K562 (cell line): ENCODE measurements at regions not wholly inside any gene's neighbourhood (a gene's known extent, or its start where the extent isn't known, plus 50 kb on each side); places are given as distances from the start of the nearest gene placed in this dataset.

ENCODE experiments used
- CREM ChIP-seq: IDR thresholded peaks from 2 replicates; pipeline ENCODE4 v1.6.1; 2014; ENCODE audit warnings: antibody characterized with exemption, low read depth
- DACH1 ChIP-seq: fragments of 450-650 bp; IDR thresholded peaks from 2 replicates; pipeline ENCODE4 v1.6.1; 2018; ENCODE audit not compliant: partially characterized antibody
- FOXA3 ChIP-seq, 2 experiments: fragments of 450-650 bp in 1 of 2; sonication (generic) in 1 of 2; formaldehyde crosslinking; IDR thresholded peaks in 1 of 2; conservative IDR thresholded peaks in 1 of 2; 2 replicates each; pipeline versions ENCODE4 v1.4.0 to v1.8.0; 2020 to 2022; ENCODE audit warnings: mild to moderate bottlenecking in 2 of 2, missing genetic modification reagents in 1 of 2
- FOXJ2 ChIP-seq: fragments of 200-800 bp; sonication (Bioruptor generic); IDR thresholded peaks from 2 replicates; pipeline ENCODE4 v1.6.1; 2016; ENCODE audit warnings: missing genetic modification characterization, missing compliant biosample characterization
- HLTF ChIP-seq: fragments of 450-650 bp; IDR thresholded peaks from 2 replicates; pipeline ENCODE4 v1.6.1; 2016
- MCM2 ChIP-seq: fragments of 450-650 bp; IDR thresholded peaks from 2 replicates; pipeline ENCODE4 v1.6.1; 2017; ENCODE audit warnings: low read depth, mild to moderate bottlenecking
- MTF1 ChIP-seq: fragments of 250-450 bp; sonication (Bioruptor Pico); IDR thresholded peaks from 2 replicates; pipeline ENCODE4 v1.9.0; 2021; ENCODE audit warnings: moderate library complexity, mild to moderate bottlenecking, inconsistent platforms, borderline replicate concordance
- POLR2AphosphoS5 ChIP-seq: IDR thresholded peaks from 2 replicates; pipeline ENCODE4 v1.6.1; 2011; ENCODE audit warnings: mild to moderate bottlenecking, low read depth, low read length, moderate library complexity; ENCODE audit not compliant: control insufficient read depth, insufficient read depth
- TEAD1 ChIP-seq, 2 experiments: fragments of 450-650 bp in 1 of 2; sonication (generic) in 1 of 2; formaldehyde crosslinking; IDR thresholded peaks; 2 replicates each; pipeline versions ENCODE4 v1.4.0 to v1.8.0; 2020 to 2022; ENCODE audit warnings: mild to moderate bottlenecking in 2 of 2, missing genetic modification reagents in 1 of 2
- TEAD4 ChIP-seq, 2 experiments: sonication (generic) in 1 of 2; formaldehyde crosslinking in 1 of 2; IDR thresholded peaks; 2 replicates each; pipeline versions ENCODE4 v1.6.1 to v1.8.0; 2012 to 2022; ENCODE audit warnings: borderline replicate concordance in 1 of 2, inconsistent platforms in 1 of 2, low read length in 1 of 2, mild to moderate bottlenecking in 1 of 2, missing genetic modification reagents in 1 of 2
- ZKSCAN3 ChIP-seq: fragments of 250-450 bp; sonication (Bioruptor Pico); IDR thresholded peaks from 2 replicates; pipeline ENCODE4 v1.4.0; 2020
- ZNF586 ChIP-seq: fragments of 450-650 bp; formaldehyde crosslinking; conservative IDR thresholded peaks from 2 replicates; pipeline ENCODE4 v1.4.0; 2020; ENCODE audit warnings: mild to moderate bottlenecking, moderate library complexity
- ZNF589 ChIP-seq: fragments of 200-800 bp; sonication (Bioruptor generic); IDR thresholded peaks from 2 replicates; pipeline ENCODE4 v1.6.1; 2016; ENCODE audit warnings: low read depth, missing genetic modification characterization, missing compliant biosample characterization
- ZNF695 ChIP-seq: fragments of 450-650 bp; formaldehyde crosslinking; IDR thresholded peaks from 2 replicates; pipeline ENCODE4 v1.4.0; 2020; ENCODE audit warnings: mild to moderate bottlenecking, moderate library complexity
- TF ChIP-seq, protein P1 (sequence below): fragments of 200-800 bp; sonication (Bioruptor generic); IDR thresholded peaks from 2 replicates; pipeline ENCODE4 v1.6.1; 2017; ENCODE audit warnings: missing genetic modification characterization, missing compliant biosample characterization
- TF ChIP-seq, protein P2 (sequence below): fragments of 250-450 bp; sonication (Bioruptor Pico); IDR thresholded peaks from 2 replicates; pipeline ENCODE4 v1.8.0; 2021; ENCODE audit warnings: moderate library complexity, mild to moderate bottlenecking, inconsistent platforms
- TF ChIP-seq, protein P3 (sequence below): fragments of 450-650 bp; formaldehyde crosslinking; IDR thresholded peaks from 2 replicates; pipeline ENCODE4 v1.4.0; 2020; ENCODE audit warnings: mild to moderate bottlenecking, moderate library complexity
- TF ChIP-seq, protein P4 (sequence below): fragments of 250-450 bp; sonication (Bioruptor Pico); IDR thresholded peaks from 2 replicates; pipeline ENCODE4 v1.5.0; 2021; ENCODE audit warnings: mild to moderate bottlenecking, moderate library complexity

DNA sequence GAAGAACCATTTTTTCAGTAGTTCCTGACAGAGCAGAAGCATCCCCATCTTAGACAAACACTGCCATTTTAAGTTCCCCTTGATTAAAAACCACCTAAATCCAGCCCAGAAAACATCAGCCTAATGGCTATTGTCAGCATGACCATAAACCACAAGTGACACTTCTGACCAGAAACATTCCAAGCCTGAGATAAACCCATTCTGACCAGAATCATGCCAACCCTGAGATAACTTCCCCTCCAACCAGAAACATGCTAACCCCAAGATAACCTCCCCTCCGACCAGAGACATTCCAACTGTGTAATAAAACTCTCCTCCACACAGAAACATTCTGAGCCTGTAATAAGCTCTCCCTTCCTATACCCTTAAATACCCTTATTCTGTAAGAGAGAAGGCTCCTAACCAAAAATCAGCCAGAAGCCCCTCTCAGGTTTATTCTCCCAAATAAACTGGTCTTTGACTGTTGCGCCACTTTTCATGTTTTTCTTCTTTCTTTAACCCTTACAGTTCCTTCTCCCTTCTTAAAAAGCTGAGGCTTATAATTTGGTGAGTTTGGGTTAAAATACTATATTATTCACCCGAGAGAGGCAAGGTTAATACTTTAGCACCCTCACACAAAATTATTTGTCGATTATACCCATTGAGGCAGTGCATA is 149.7 kb downstream of the HNMT start (continued):
- TF ChIP-seq ZNF589 (no peak), MCM2 (no peak), POLR2AphosphoS5 (no peak), ZNF586 (no peak), MTF1 (CRISPR knock-in tag) (no peak), ZNF695 (CRISPR knock-in tag) (no peak), DACH1 (no peak), FOXJ2 (no peak), TEAD4 (IDR thresholded peaks at IDR 0.05; ENCODE audit: low read length) (peak; percentile 47; the same call in 1 of the 2 replicates), TEAD4 (CRISPR knock-in tag; IDR thresholded peaks at IDR 0.05; ENCODE audit: borderline replicate concordance) (no peak), ZKSCAN3 (no peak), FOXA3 (CRISPR knock-in tag; conservative IDR thresholded peaks at IDR 0.05 in 1 of 2, IDR thresholded peaks at IDR 0.05 in 1 of 2) (no peak), CREM (no peak), TEAD1 (CRISPR knock-in tag; IDR thresholded peaks at IDR 0.05) (peak in 1 of 2 experiments; percentile 35; a peak in 1 of 4 replicates), HLTF (peak; percentile 86; the same call in 1 of the 2 replicates)
- TF ChIP-seq, protein P1, sequence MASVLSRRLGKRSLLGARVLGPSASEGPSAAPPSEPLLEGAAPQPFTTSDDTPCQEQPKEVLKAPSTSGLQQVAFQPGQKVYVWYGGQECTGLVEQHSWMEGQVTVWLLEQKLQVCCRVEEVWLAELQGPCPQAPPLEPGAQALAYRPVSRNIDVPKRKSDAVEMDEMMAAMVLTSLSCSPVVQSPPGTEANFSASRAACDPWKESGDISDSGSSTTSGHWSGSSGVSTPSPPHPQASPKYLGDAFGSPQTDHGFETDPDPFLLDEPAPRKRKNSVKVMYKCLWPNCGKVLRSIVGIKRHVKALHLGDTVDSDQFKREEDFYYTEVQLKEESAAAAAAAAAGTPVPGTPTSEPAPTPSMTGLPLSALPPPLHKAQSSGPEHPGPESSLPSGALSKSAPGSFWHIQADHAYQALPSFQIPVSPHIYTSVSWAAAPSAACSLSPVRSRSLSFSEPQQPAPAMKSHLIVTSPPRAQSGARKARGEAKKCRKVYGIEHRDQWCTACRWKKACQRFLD: no peak
- TF ChIP-seq, protein P2, sequence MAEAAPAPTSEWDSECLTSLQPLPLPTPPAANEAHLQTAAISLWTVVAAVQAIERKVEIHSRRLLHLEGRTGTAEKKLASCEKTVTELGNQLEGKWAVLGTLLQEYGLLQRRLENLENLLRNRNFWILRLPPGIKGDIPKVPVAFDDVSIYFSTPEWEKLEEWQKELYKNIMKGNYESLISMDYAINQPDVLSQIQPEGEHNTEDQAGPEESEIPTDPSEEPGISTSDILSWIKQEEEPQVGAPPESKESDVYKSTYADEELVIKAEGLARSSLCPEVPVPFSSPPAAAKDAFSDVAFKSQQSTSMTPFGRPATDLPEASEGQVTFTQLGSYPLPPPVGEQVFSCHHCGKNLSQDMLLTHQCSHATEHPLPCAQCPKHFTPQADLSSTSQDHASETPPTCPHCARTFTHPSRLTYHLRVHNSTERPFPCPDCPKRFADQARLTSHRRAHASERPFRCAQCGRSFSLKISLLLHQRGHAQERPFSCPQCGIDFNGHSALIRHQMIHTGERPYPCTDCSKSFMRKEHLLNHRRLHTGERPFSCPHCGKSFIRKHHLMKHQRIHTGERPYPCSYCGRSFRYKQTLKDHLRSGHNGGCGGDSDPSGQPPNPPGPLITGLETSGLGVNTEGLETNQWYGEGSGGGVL (CRISPR knock-in tag): no peak
- TF ChIP-seq, protein P3, sequence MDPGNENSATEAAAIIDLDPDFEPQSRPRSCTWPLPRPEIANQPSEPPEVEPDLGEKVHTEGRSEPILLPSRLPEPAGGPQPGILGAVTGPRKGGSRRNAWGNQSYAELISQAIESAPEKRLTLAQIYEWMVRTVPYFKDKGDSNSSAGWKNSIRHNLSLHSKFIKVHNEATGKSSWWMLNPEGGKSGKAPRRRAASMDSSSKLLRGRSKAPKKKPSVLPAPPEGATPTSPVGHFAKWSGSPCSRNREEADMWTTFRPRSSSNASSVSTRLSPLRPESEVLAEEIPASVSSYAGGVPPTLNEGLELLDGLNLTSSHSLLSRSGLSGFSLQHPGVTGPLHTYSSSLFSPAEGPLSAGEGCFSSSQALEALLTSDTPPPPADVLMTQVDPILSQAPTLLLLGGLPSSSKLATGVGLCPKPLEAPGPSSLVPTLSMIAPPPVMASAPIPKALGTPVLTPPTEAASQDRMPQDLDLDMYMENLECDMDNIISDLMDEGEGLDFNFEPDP (CRISPR knock-in tag): no peak
- TF ChIP-seq, protein P4, sequence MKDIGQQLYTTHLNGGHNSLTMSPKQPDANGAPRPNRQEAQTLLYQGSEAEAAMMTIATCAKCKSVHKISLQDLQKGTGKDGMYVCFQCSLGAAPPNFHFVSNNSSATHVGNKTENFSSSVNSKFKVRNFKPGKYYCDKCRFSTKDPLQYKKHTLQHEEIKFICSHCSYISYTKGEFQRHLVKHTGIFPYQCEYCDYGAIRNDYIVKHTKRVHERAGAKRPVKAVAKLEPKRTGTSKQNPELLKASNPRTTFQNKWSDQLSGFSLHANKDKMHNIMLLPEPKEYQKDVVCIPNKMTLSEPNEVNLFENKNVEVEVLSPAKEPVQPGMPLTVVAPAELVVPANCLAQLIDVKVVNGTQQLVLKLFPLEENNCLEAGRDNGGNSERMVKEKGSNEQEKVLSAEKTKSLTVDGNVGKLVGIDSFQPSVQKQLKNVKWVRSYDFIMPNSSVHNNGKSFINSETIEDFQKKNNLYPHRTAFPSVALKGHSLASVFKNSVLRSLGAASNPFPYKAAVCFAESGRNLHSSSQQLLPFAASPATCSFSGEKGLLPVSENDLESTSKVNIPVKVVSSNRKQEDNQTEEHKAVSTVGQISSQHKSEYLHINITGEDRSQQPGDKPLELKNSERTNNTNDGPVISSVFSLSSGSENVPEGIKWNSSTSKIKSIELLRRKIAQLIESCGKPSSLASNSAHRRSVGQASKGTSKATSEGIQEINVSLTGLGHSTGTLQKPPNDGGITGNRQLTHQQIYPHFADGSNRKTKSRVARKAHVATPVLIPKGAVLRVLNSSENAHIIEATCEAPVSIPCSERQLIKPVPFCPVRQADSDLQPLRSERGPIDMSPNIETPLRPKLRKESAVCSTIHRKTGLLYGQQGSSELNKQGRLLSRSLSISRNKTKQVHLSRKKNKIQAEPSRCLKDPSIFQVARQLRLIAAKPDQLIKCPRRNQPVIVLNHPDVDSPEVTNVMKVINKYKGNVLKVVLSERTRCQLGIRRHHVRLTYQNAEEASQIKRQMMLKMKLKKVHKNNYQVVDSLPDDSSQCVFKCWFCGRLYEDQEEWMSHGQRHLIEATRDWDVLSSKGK: no peak
